ENCODE measurements at regions not wholly inside any gene's neighbourhood (a gene's known extent, or its start where the extent isn't known, plus 50 kb on each side); places are given as distances from the start of the nearest gene placed in this dataset.

GRCh38 chr4:126616795-126617194, 1016.0 kb upstream of the INTU start (continued):
- no peak for TF ChIP-seq EED (IDR thresholded peaks at IDR 0.05; ENCODE audit: low read depth)

- SMC1A ChIA-PET (ENCODE audit: uncharacterized antibody, unreplicated experiment): no interaction called here
- in situ Hi-C loops (cut with MboI) (no loop called here), intact Hi-C loops (cut with micrococcal nuclease; ENCODE audit: unreplicated experiment) (loop anchor here (5.0 kb wide), 1 partner anchor 775 kb away; no protein-coding TSS in a partner anchor)
- BruUV-seq (replicated peaks): no TSS peak
- H3K79me2 ChIP-seq (ENCODE audit: control insufficient read depth, insufficient read depth, low read length): no peaks in the 10 kb centered on the region
- ATAC-seq: peak; percentile 64; the same call in 2 of the 3 replicates
- TF ChIP-seq IKZF1 (conservative IDR thresholded peaks at IDR 0.05): no peak
- TF ChIP-seq ZZZ3 (IDR thresholded peaks at IDR 0.05; ENCODE audit: control insufficient read depth, insufficient read length, low read depth): no peak
- TF ChIP-seq RAD21 (IDR thresholded peaks at IDR 0.05; ENCODE audit: insufficient read depth, low read depth, low read length): peak; percentile 36; the same call in 1 of the 2 replicates
- peak in 1 of 3 experiments; percentile 25; a peak in 1 of 6 replicates for TF ChIP-seq CTCF (IDR thresholded peaks at IDR 0.05 in 2 of 3, conservative IDR thresholded peaks at IDR 0.05 in 1 of 3; ENCODE audit: control insufficient read depth in 2 of 3, extremely low read depth in 1 of 3, insufficient read depth in 1 of 3, low read depth in 3 of 3, low read length in 3 of 3)
- TF ChIP-seq NFYB (IDR thresholded peaks at IDR 0.05; ENCODE audit: insufficient read depth, low read depth, low read length): no peak
- TF ChIP-seq BHLHE40 (IDR thresholded peaks at IDR 0.05; ENCODE audit: borderline replicate concordance in 1 of 2, low read depth in 2 of 2, low read length in 1 of 2): no peak
- TF ChIP-seq SPI1 (IDR thresholded peaks at IDR 0.05; ENCODE audit: borderline replicate concordance, insufficient read depth, low read depth, low read length): no peak
- no peak for TF ChIP-seq MEF2A (IDR thresholded peaks at IDR 0.05; ENCODE audit: insufficient read depth, low read depth, low read length)
- FAIRE-seq: no peak
- POLR2A ChIA-PET: no interaction called here
- no peak overlapping the region for H2AFZ ChIP-seq (ENCODE audit: control insufficient read depth, low read depth, low read length)
- H3K9me3 ChIP-seq (replicated peaks; ENCODE audit: control insufficient read depth, insufficient read depth, low read length): no peaks in the 10 kb centered on the region
- no peaks in the 10 kb centered on the region for H3K27me3 ChIP-seq (replicated peaks in 1 of 2; ENCODE audit: control insufficient read depth in 2 of 2, insufficient read depth in 2 of 2, low read length in 1 of 2)
- H3K36me3 ChIP-seq (ENCODE audit: control insufficient read depth in 2 of 2, insufficient read depth in 2 of 2, low read length in 1 of 2): no peaks in the 10 kb centered on the region
- no peak overlapping the region for H3K4me2 ChIP-seq (ENCODE audit: control insufficient read depth, insufficient read depth)
- H3K4me3 ChIP-seq: no peak overlapping the region
- RAD21 ChIA-PET (ENCODE audit: unreplicated experiment): no interaction called here
- no peaks in the 10 kb centered on the region for H4K20me1 ChIP-seq (ENCODE audit: control insufficient read depth, insufficient read depth)
- no peak overlapping the region for H3K9ac ChIP-seq (ENCODE audit: control insufficient read depth, insufficient read depth, low read length)
- CTCF ChIA-PET: interaction anchor here (0.6 kb wide), 1 partner anchor 341 kb away, joined by 3 read pairs; no protein-coding TSS in a partner anchor
- no peak overlapping the region for H3K27ac ChIP-seq (ENCODE audit: control insufficient read depth, insufficient read depth)
- no peak for DNase-seq (ENCODE audit: low read depth, low spot score)
- H3K4me1 ChIP-seq (ENCODE audit: control insufficient read depth, insufficient read depth, low read length): no peaks in the 10 kb centered on the region
Observed at GRCh38 chr4:126627255-126627654, 1005.5 kb upstream of the INTU start.
